Mesenchymal stem cell (in vitro differentiated cells and primary cell): ENCODE measurements at regions not wholly inside any gene's neighbourhood (a gene's known extent, or its start where the extent isn't known, plus 50 kb on each side); places are given as distances from the start of the nearest gene placed in this dataset.

Experiments
- DNase-seq: peaks from one replicate; pipeline ENCODE4 v3.0.0-alpha.2; 2013
- H2AFZ ChIP-seq: one replicate; pipeline ENCODE4 v1.6.1; 2013; ENCODE audit warnings: low read depth, mild to moderate bottlenecking, control low read depth, inconsistent platforms, low read length, moderate library complexity
- H2AK5ac ChIP-seq: 2 replicates; pipeline ENCODE4 v1.6.1; 2013; ENCODE audit warnings: low read length, moderate library complexity, mild to moderate bottlenecking, inconsistent platforms; ENCODE audit not compliant: severe bottlenecking
- H2BK120ac ChIP-seq: one replicate; pipeline ENCODE4 v1.6.1; 2013; ENCODE audit warnings: low read depth, mild to moderate bottlenecking, inconsistent platforms, low read length, moderate library complexity
- H2BK12ac ChIP-seq, 2 experiments: one replicate each; pipeline ENCODE4 v1.6.1; 2013; ENCODE audit warnings: inconsistent platforms in 2 of 2, low read length in 2 of 2, mild to moderate bottlenecking in 2 of 2, moderate library complexity in 2 of 2, control low read depth in 1 of 2
- H2BK15ac ChIP-seq: one replicate; pipeline ENCODE4 v1.6.1; 2013; ENCODE audit warnings: mild to moderate bottlenecking, low read depth, inconsistent platforms; ENCODE audit not compliant: poor library complexity, severe bottlenecking
- H2BK5ac ChIP-seq: 2 replicates; pipeline ENCODE4 v1.6.1; 2013; ENCODE audit warnings: low read depth, mild to moderate bottlenecking, low read length, control low read depth, inconsistent platforms; ENCODE audit not compliant: poor library complexity, severe bottlenecking
- H3K14ac ChIP-seq, 2 experiments: one replicate each; pipeline ENCODE4 v1.6.1; 2013; ENCODE audit warnings: inconsistent platforms in 2 of 2, low read length in 2 of 2, control low read depth in 1 of 2, mild to moderate bottlenecking in 1 of 2, moderate library complexity in 1 of 2
- H3K18ac ChIP-seq, 2 experiments: one replicate each; pipeline ENCODE4 v1.6.1; 2013; ENCODE audit warnings: inconsistent platforms in 2 of 2, low read length in 2 of 2, control low read depth in 1 of 2, low read depth in 1 of 2, mild to moderate bottlenecking in 1 of 2
- H3K23ac ChIP-seq, 2 experiments: one replicate each; pipeline ENCODE4 v1.6.1; 2013; ENCODE audit warnings: inconsistent platforms in 2 of 2, low read length in 2 of 2, mild to moderate bottlenecking in 2 of 2, moderate library complexity in 2 of 2, control low read depth in 1 of 2
- H3K27ac ChIP-seq: 2 replicates; pipeline ENCODE4 v1.5.1; 2013; ENCODE audit warnings: mild to moderate bottlenecking, moderate library complexity, low read length, control low read depth, inconsistent platforms; ENCODE audit not compliant: poor library complexity, severe bottlenecking
- H3K27me3 ChIP-seq, 2 experiments: 2 replicates each; pipeline versions ENCODE4 v1.6.1 to v1.7.0; 2013; ENCODE audit warnings: low read length in 2 of 2, mild to moderate bottlenecking in 2 of 2, moderate library complexity in 2 of 2, control low read depth in 1 of 2, inconsistent platforms in 1 of 2; ENCODE audit not compliant: control insufficient read depth in 1 of 2, insufficient read depth in 1 of 2
- H3K36me3 ChIP-seq, 2 experiments: 2 replicates each; pipeline versions ENCODE4 v1.6.1 to v1.7.0; 2013; ENCODE audit warnings: low read length in 2 of 2, control low read depth in 1 of 2, inconsistent platforms in 1 of 2, low read depth in 1 of 2, mild to moderate bottlenecking in 1 of 2; ENCODE audit not compliant: insufficient read depth in 2 of 2, control insufficient read depth in 1 of 2
- H3K4ac ChIP-seq, 2 experiments: one replicate each; pipeline ENCODE4 v1.6.1; 2013; ENCODE audit warnings: inconsistent platforms in 2 of 2, low read length in 2 of 2, mild to moderate bottlenecking in 2 of 2, moderate library complexity in 2 of 2, control low read depth in 1 of 2, low read depth in 1 of 2
- H3K4me1 ChIP-seq: 2 replicates; pipeline ENCODE4 v1.6.1; 2013; ENCODE audit warnings: low read depth, low read length, control low read depth; ENCODE audit not compliant: control insufficient read depth, insufficient read depth
- H3K4me2 ChIP-seq: 2 replicates; pipeline ENCODE4 v1.6.1; 2013; ENCODE audit warnings: low read length, mild to moderate bottlenecking, inconsistent platforms; ENCODE audit not compliant: poor library complexity, severe bottlenecking
- H3K4me3 ChIP-seq, 2 experiments: 2 replicates each; pipeline versions ENCODE4 v1.5.1 to v1.7.0; 2013; ENCODE audit warnings: low read length in 2 of 2, mild to moderate bottlenecking in 2 of 2, control low read depth in 1 of 2, low read depth in 1 of 2; ENCODE audit not compliant: insufficient read depth in 1 of 2
- H3K79me1 ChIP-seq: replicated peaks from 2 replicates; pipeline ENCODE4 v1.6.1; 2013; ENCODE audit warnings: mild to moderate bottlenecking, control low read depth, low read length, inconsistent platforms; ENCODE audit not compliant: poor library complexity, severe bottlenecking
- H3K9ac ChIP-seq: 2 replicates; pipeline ENCODE4 v1.7.0; 2013; ENCODE audit warnings: mild to moderate bottlenecking, low read length, moderate library complexity
- H3K9me3 ChIP-seq: 2 replicates; pipeline ENCODE4 v1.7.0; 2013; ENCODE audit warnings: mild to moderate bottlenecking, low read length; ENCODE audit not compliant: control insufficient read depth
- H4K8ac ChIP-seq: one replicate; pipeline ENCODE4 v1.6.1; 2013; ENCODE audit warnings: inconsistent platforms, mild to moderate bottlenecking, low read length, moderate library complexity
- H4K91ac ChIP-seq: one replicate; pipeline ENCODE4 v1.6.1; 2013; ENCODE audit warnings: mild to moderate bottlenecking, low read length, inconsistent platforms
- WGBS: methylation state at CpG from one replicate; pipeline ENCODE4 v1.1.7; 2013; ENCODE audit warnings: mixed read lengths; 5-methylcytosine and 5-hydroxymethylcytosine counted together

- WGBS, result 67% methylated on average over 2 of the region's 2 CpGs
- no peak overlapping the region for H2BK5ac ChIP-seq
Observed at GRCh38 chr19:31545777-31546176, 196.5 kb upstream of the TSHZ3 start.

GRCh38 chr19:31546205-31546960, 197.1 kb upstream of the TSHZ3 start:
- Histone ChIP-seq H3K4me1 (no peaks in the 10 kb centered on the region), H3K4me3 (no peak overlapping the region), H3K27ac (no peak overlapping the region), H3K9me3 (peaks cover 17% of the 10 kb centered on the region), H2BK5ac (no peak overlapping the region), H4K8ac (no peak overlapping the region), H3K36me3 (no peaks in the 10 kb centered on the region), H2BK12ac (no peak overlapping the region), H3K18ac (no peak overlapping the region), H4K91ac (no peak overlapping the region), H3K27me3 (peaks cover 0 to 51% of the 10 kb centered on the region in 2 experiments), H3K23ac (no peak overlapping the region), H3K4ac (no peak overlapping the region), H3K9ac (no peak overlapping the region), H2AK5ac (no peak overlapping the region), H2BK120ac (no peak overlapping the region), H2AFZ (no peak overlapping the region), H3K4me2 (no peak overlapping the region), H2BK15ac (peak overlapping the region; percentile 33), H3K79me1 (no peaks in the 10 kb centered on the region), H3K14ac (no peak overlapping the region)
- DNase-seq, result no peak
- 70% methylated on average over 6 of the region's 9 CpGs for WGBS

More at GRCh38 chr19:31545777-31546176, 196.5 kb upstream of the TSHZ3 start:
- Histone ChIP-seq H3K27ac (no peak overlapping the region), H3K4me1 (no peaks in the 10 kb centered on the region), H2BK15ac (no peak overlapping the region), H3K23ac (no peak overlapping the region), H3K14ac (no peak overlapping the region), H3K9ac (no peak overlapping the region), H4K91ac (no peak overlapping the region), H3K9me3 (peaks cover 17% of the 10 kb centered on the region), H2AK5ac (no peak overlapping the region), H3K79me1 (no peaks in the 10 kb centered on the region), H3K36me3 (no peaks in the 10 kb centered on the region), H3K4ac (no peak overlapping the region), H3K4me3 (no peak overlapping the region), H3K27me3 (peaks cover 0 to 53% of the 10 kb centered on the region in 2 experiments), H3K18ac (no peak overlapping the region), H3K4me2 (no peak overlapping the region), H2BK12ac (no peak overlapping the region), H4K8ac (no peak overlapping the region), H2AFZ (no peak overlapping the region), H2BK120ac (no peak overlapping the region)
- no peak for DNase-seq

GRCh38 chr19:31548941-31549340, 199.7 kb upstream of the TSHZ3 start:
- H3K27me3 ChIP-seq, result peaks cover 0 to 40% of the 10 kb centered on the region in 2 experiments
- H3K36me3 ChIP-seq, result no peaks in the 10 kb centered on the region
- no peak overlapping the region for H2AFZ ChIP-seq
- H4K91ac ChIP-seq, result no peak overlapping the region
- H2BK15ac ChIP-seq, result no peak overlapping the region
- no peak overlapping the region for H4K8ac ChIP-seq
- no peak overlapping the region for H2BK12ac ChIP-seq
- no peak overlapping the region for H3K4me2 ChIP-seq
- H3K4me1 ChIP-seq, result no peaks in the 10 kb centered on the region
- peak overlapping the region in 1 of 2 experiments; percentile 21 for H3K18ac ChIP-seq
- 73% methylated on average over 4 of the region's 4 CpGs for WGBS
- no peaks in the 10 kb centered on the region for H3K79me1 ChIP-seq
- H3K23ac ChIP-seq, result no peak overlapping the region
- no peak overlapping the region for H3K27ac ChIP-seq
- H3K14ac ChIP-seq, result no peak overlapping the region
- no peak overlapping the region for H2AK5ac ChIP-seq
- H2BK5ac ChIP-seq, result no peak overlapping the region
- no peak overlapping the region for H2BK120ac ChIP-seq
- DNase-seq, result peak; percentile 30
- no peak overlapping the region for H3K4me3 ChIP-seq
- H3K4ac ChIP-seq, result no peak overlapping the region
- H3K9ac ChIP-seq, result no peak overlapping the region
- H3K9me3 ChIP-seq, result peaks cover 17% of the 10 kb centered on the region

GRCh38 chr19:31553112-31553845, 204.0 kb upstream of the TSHZ3 start:
- Histone ChIP-seq H3K27me3 (peaks cover 0 to 52% of the 10 kb centered on the region in 2 experiments), H2BK5ac (no peak overlapping the region), H3K27ac (no peak overlapping the region), H2BK12ac (no peak overlapping the region), H3K79me1 (no peaks in the 10 kb centered on the region), H3K4me1 (no peaks in the 10 kb centered on the region), H4K91ac (peak overlapping the region; percentile 15), H3K23ac (no peak overlapping the region), H3K4ac (no peak overlapping the region), H3K4me3 (no peak overlapping the region), H3K18ac (no peak overlapping the region), H2BK120ac (no peak overlapping the region), H3K4me2 (no peak overlapping the region), H3K36me3 (no peaks in the 10 kb centered on the region), H3K14ac (no peak overlapping the region), H2AK5ac (no peak overlapping the region), H2BK15ac (no peak overlapping the region), H2AFZ (no peak overlapping the region), H3K9ac (no peak overlapping the region), H4K8ac (no peak overlapping the region), H3K9me3 (no peaks in the 10 kb centered on the region)
- 84% methylated on average over 8 of the region's 9 CpGs for WGBS
- DNase-seq, result no peak
